Rectal smooth muscle tissue (tissue), 1 donor: ENCODE measurements at regions not wholly inside any gene's neighbourhood (a gene's known extent, or its start where the extent isn't known, plus 50 kb on each side); places are given as distances from the start of the nearest gene placed in this dataset.
"Not testable (repeated sequence)": the region's sequence is repeated elsewhere in the genome, so short reads cannot be mapped to it uniquely, and the experiment has no call there.

Experiments used
- H3K27ac ChIP-seq: one replicate; pipeline ENCODE4 v1.7.0; 2013; ENCODE audit warnings: low read depth, low read length, inconsistent platforms
- H3K27me3 ChIP-seq: one replicate; pipeline ENCODE4 v1.7.0; 2013; ENCODE audit warnings: low read length; ENCODE audit not compliant: control insufficient read depth, insufficient read depth
- H3K36me3 ChIP-seq: one replicate; pipeline ENCODE4 v1.7.0; 2013; ENCODE audit warnings: low read length; ENCODE audit not compliant: control insufficient read depth, insufficient read depth
- H3K4me1 ChIP-seq: one replicate; pipeline ENCODE4 v1.7.0; 2013; ENCODE audit warnings: low read length; ENCODE audit not compliant: control insufficient read depth, insufficient read depth
- H3K4me3 ChIP-seq: one replicate; pipeline ENCODE4 v1.7.0; 2013; ENCODE audit warnings: low read length
- H3K9ac ChIP-seq: one replicate; pipeline ENCODE4 v1.7.0; 2013; ENCODE audit warnings: low read length

- Histone ChIP-seq H3K36me3 (no peaks in the 10 kb centered on the region), H3K4me3 (no peak overlapping the region), H3K27ac (no peak overlapping the region), H3K9ac (no peak overlapping the region), H3K27me3 (no peaks in the 10 kb centered on the region), H3K4me1 (no peaks in the 10 kb centered on the region)
Observed at GRCh38 chr4:177185151-177185550, 124.5 kb upstream of the NEIL3 start.

- Histone ChIP-seq H3K4me3 (no peak overlapping the region), H3K4me1 (no peaks in the 10 kb centered on the region), H3K9ac (no peak overlapping the region)
Observed at GRCh38 chr4:177185579-177185978, 124.1 kb upstream of the NEIL3 start.

GRCh38 chr4:177187371-177187770 is 122.3 kb upstream of the NEIL3 start:
- no peak overlapping the region for H3K4me3 ChIP-seq
- no peaks in the 10 kb centered on the region for H3K4me1 ChIP-seq
- H3K27me3 ChIP-seq, result no peaks in the 10 kb centered on the region
- no peak overlapping the region for H3K27ac ChIP-seq
- no peak overlapping the region for H3K9ac ChIP-seq
- H3K36me3 ChIP-seq, result no peaks in the 10 kb centered on the region

More at GRCh38 chr4:177185579-177185978, 124.1 kb upstream of the NEIL3 start:
- no peak overlapping the region for H3K27ac ChIP-seq
- no peaks in the 10 kb centered on the region for H3K36me3 ChIP-seq
- H3K27me3 ChIP-seq, result no peaks in the 10 kb centered on the region

GRCh38 chr4:177190995-177191580 is 118.6 kb upstream of the NEIL3 start:
- no peaks in the 10 kb centered on the region for H3K27me3 ChIP-seq
- H3K4me1 ChIP-seq, result no peaks in the 10 kb centered on the region
- no peak overlapping the region for H3K4me3 ChIP-seq
- H3K9ac ChIP-seq, result no peak overlapping the region
- no peak overlapping the region for H3K27ac ChIP-seq
- no peaks in the 10 kb centered on the region for H3K36me3 ChIP-seq

GRCh38 chr4:177191586-177191985 is 118.1 kb upstream of the NEIL3 start:
- no peaks in the 10 kb centered on the region for H3K27me3 ChIP-seq
- no peak overlapping the region for H3K9ac ChIP-seq
- H3K4me3 ChIP-seq, result no peak overlapping the region
- H3K36me3 ChIP-seq, result no peaks in the 10 kb centered on the region
- no peaks in the 10 kb centered on the region for H3K4me1 ChIP-seq
- H3K27ac ChIP-seq, result no peak overlapping the region

GRCh38 chr4:177191991-177192390 is 117.7 kb upstream of the NEIL3 start:
- Histone ChIP-seq H3K9ac (no peak overlapping the region), H3K4me3 (no peak overlapping the region), H3K27me3 (no peaks in the 10 kb centered on the region), H3K36me3 (no peaks in the 10 kb centered on the region), H3K27ac (no peak overlapping the region), H3K4me1 (no peaks in the 10 kb centered on the region)

- H3K36me3 ChIP-seq, H3K4me1 ChIP-seq, H3K27me3 ChIP-seq, H3K9ac ChIP-seq, H3K27ac ChIP-seq, H3K4me3 ChIP-seq: not testable (repeated sequence)
Observed at GRCh38 chr4:177193024-177193715, 116.5 kb upstream of the NEIL3 start.

GRCh38 chr4:177194906-177195305 is 114.8 kb upstream of the NEIL3 start:
- Histone ChIP-seq H3K4me3 (no peak overlapping the region), H3K27ac (no peak overlapping the region), H3K27me3 (no peaks in the 10 kb centered on the region), H3K36me3 (no peaks in the 10 kb centered on the region), H3K4me1 (no peaks in the 10 kb centered on the region), H3K9ac (no peak overlapping the region)

GRCh38 chr4:177196615-177197014 is 113.1 kb upstream of the NEIL3 start:
- Histone ChIP-seq H3K27ac (no peak overlapping the region), H3K36me3 (no peaks in the 10 kb centered on the region), H3K4me1 (no peaks in the 10 kb centered on the region), H3K9ac (no peak overlapping the region), H3K27me3 (no peaks in the 10 kb centered on the region), H3K4me3 (no peak overlapping the region)

- no peak overlapping the region for H3K27ac ChIP-seq
- H3K27me3 ChIP-seq, result no peaks in the 10 kb centered on the region
- H3K4me1 ChIP-seq, result no peaks in the 10 kb centered on the region
- no peak overlapping the region for H3K9ac ChIP-seq
- no peak overlapping the region for H3K4me3 ChIP-seq
- no peaks in the 10 kb centered on the region for H3K36me3 ChIP-seq
Observed at GRCh38 chr4:177201614-177202013, 108.1 kb upstream of the NEIL3 start.

GRCh38 chr4:177204126-177204525 is 105.5 kb upstream of the NEIL3 start:
- Histone ChIP-seq H3K4me3 (no peak overlapping the region), H3K36me3 (no peaks in the 10 kb centered on the region), H3K9ac (no peak overlapping the region), H3K27ac (no peak overlapping the region), H3K4me1 (no peaks in the 10 kb centered on the region), H3K27me3 (no peaks in the 10 kb centered on the region)

GRCh38 chr4:177214935-177215334 is 94.7 kb upstream of the NEIL3 start:
- H3K27me3 ChIP-seq, result no peaks in the 10 kb centered on the region
- H3K4me1 ChIP-seq, result no peaks in the 10 kb centered on the region
- no peak overlapping the region for H3K9ac ChIP-seq
- H3K27ac ChIP-seq, result no peak overlapping the region
- no peak overlapping the region for H3K4me3 ChIP-seq
- no peaks in the 10 kb centered on the region for H3K36me3 ChIP-seq

- Histone ChIP-seq H3K9ac (no peak overlapping the region), H3K27me3 (no peaks in the 10 kb centered on the region), H3K4me3 (no peak overlapping the region), H3K36me3 (no peaks in the 10 kb centered on the region), H3K4me1 (no peaks in the 10 kb centered on the region), H3K27ac (no peak overlapping the region)
Observed at GRCh38 chr4:177220376-177220775, 89.3 kb upstream of the NEIL3 start.
